T-cell (primary cell): ENCODE measurements at regions not wholly inside any gene's neighbourhood (a gene's known extent, or its start where the extent isn't known, plus 50 kb on each side); places are given as distances from the start of the nearest gene placed in this dataset.

Experiments
- ATAC-seq, 4 experiments: fragments of 200-7000 bp in 3 of 4; fragments of 150-1000 bp in 1 of 4; cut with Tn5 transposase; replicated peaks in 1 of 4; 1 replicate in 3 of 4; 2 replicates in 1 of 4; pipeline ENCODE4 v1.10.0; 2021; ENCODE audit warnings: moderate library complexity in 3 of 4, mild to moderate bottlenecking in 2 of 4, moderate number of reproducible peaks in 1 of 4
- CTCF ChIA-PET, 2 donors: fragments of 300-600 bp; sonication (Branson Sonifier 250); formaldehyde crosslinking; loops; one replicate each; lab custom pipeline; 2022; ENCODE audit warnings: antibody characterized with exemption in 2 of 2; lab: Charles Lee
- POLR2A ChIA-PET, 2 donors: fragments of 300-600 bp; sonication (Branson Sonifier 250); formaldehyde crosslinking; loops; one replicate each; lab custom pipeline; 2022; ENCODE audit warnings: antibody characterized with exemption in 2 of 2; lab: Charles Lee
- DNase-seq, 35 experiments: peaks; one replicate each; pipeline versions ENCODE4 v3.0.0 to v3.0.0-alpha.2; 2013 to 2023
- H3K27ac ChIP-seq: one replicate; pipeline ENCODE4 v1.5.1; 2013; ENCODE audit warnings: low read length
- H3K27me3 ChIP-seq, 2 experiments: replicated peaks in 1 of 2; 1 replicate in 1 of 2; 2 replicates in 1 of 2; pipeline versions ENCODE4 v1.6.1 to v1.7.0; 2013; ENCODE audit warnings: low read length in 1 of 2, mixed read lengths in 1 of 2; ENCODE audit not compliant: control insufficient read depth in 2 of 2, insufficient read depth in 2 of 2; ENCODE audit errors: extremely low read depth in 1 of 2
- H3K36me3 ChIP-seq, 2 donors: 1 replicate in 1 of 2; 2 replicates in 1 of 2; pipeline versions ENCODE4 v1.6.1 to v1.7.0; 2013; ENCODE audit warnings: low read length in 1 of 2; ENCODE audit not compliant: control insufficient read depth in 2 of 2, insufficient read depth in 1 of 2; ENCODE audit errors: extremely low read depth in 1 of 2
- H3K4me1 ChIP-seq, 2 experiments: 1 replicate in 1 of 2; 2 replicates in 1 of 2; pipeline versions ENCODE4 v1.6.1 to v1.7.0; 2013; ENCODE audit warnings: low read length in 2 of 2, mixed read lengths in 1 of 2; ENCODE audit not compliant: insufficient read depth in 2 of 2, control insufficient read depth in 1 of 2; ENCODE audit errors: extremely low read depth in 1 of 2
- H3K4me3 ChIP-seq, 2 donors: 1 replicate in 1 of 2; 2 replicates in 1 of 2; pipeline versions ENCODE4 v1.5.1 to v1.7.0; 2013; ENCODE audit warnings: mild to moderate bottlenecking in 2 of 2, low read length in 1 of 2, moderate library complexity in 1 of 2; ENCODE audit not compliant: control insufficient read depth in 1 of 2; ENCODE audit errors: extremely low read depth in 1 of 2
- H3K9me3 ChIP-seq: 2 replicates; pipeline ENCODE4 v1.7.0; 2013
- H3K27ac Mint-ChIP-seq, 2 donors: one replicate each; pipeline ENCODE4 v1.8.0; 2020 to 2021; ENCODE audit warnings: mild to moderate bottlenecking in 2 of 2, mixed read lengths in 2 of 2
- H3K27me3 Mint-ChIP-seq, 2 donors: one replicate each; pipeline ENCODE4 v1.8.0; 2021 to 2022; ENCODE audit warnings: mixed read lengths in 2 of 2
- H3K36me3 Mint-ChIP-seq: one replicate; pipeline ENCODE4 v1.8.0; 2021; ENCODE audit warnings: mixed read lengths
- H3K4me1 Mint-ChIP-seq, 3 donors: one replicate each; pipeline ENCODE4 v1.8.0; 2020 to 2022; ENCODE audit warnings: mixed read lengths in 3 of 3, mild to moderate bottlenecking in 1 of 3
- H3K4me3 Mint-ChIP-seq, 3 donors: one replicate each; pipeline ENCODE4 v1.8.0; 2020 to 2022; ENCODE audit warnings: mild to moderate bottlenecking in 3 of 3, mixed read lengths in 3 of 3, moderate library complexity in 3 of 3
- H3K9me3 Mint-ChIP-seq, 3 donors: one replicate each; pipeline ENCODE4 v1.8.0; 2020 to 2022; ENCODE audit warnings: mixed read lengths in 3 of 3
- WGBS: methylation state at CpG from one replicate; pipeline ENCODE4 v1.1.5; 2013; ENCODE audit warnings: missing lambda C conversion rate; ENCODE audit not compliant: insufficient coverage; 5-methylcytosine and 5-hydroxymethylcytosine counted together

GRCh38 chr16:85288869-85289660 lies 176.8 kb upstream of the CIBAR2 start:
- peaks cover 0 to under 1% of the 10 kb centered on the region in 2 donors for H3K27me3 Mint-ChIP-seq
- no peak overlapping the region for H3K27ac Mint-ChIP-seq
- Histone ChIP-seq H3K36me3 (no peaks in the 10 kb centered on the region), H3K9me3 (no peaks in the 10 kb centered on the region), H3K27ac (no peak overlapping the region), H3K4me1 (no peaks in the 10 kb centered on the region), H3K4me3 (no peak overlapping the region), H3K27me3 (peaks cover 0 to 9% of the 10 kb centered on the region in 2 experiments)
- ChIA-PET POLR2A (no interaction called here), CTCF (no interaction called here)
- DNase-seq (no peak), ATAC-seq (no peak)
- no peaks in the 10 kb centered on the region for H3K36me3 Mint-ChIP-seq
- no peaks in the 10 kb centered on the region for H3K9me3 Mint-ChIP-seq
- H3K4me3 Mint-ChIP-seq: no peak overlapping the region
- WGBS: 74% methylated on average over 11 of the region's 11 CpGs
- H3K4me1 Mint-ChIP-seq: no peaks in the 10 kb centered on the region

- ATAC-seq (no peak), DNase-seq (no peak)
- Histone ChIP-seq H3K36me3 (no peaks in the 10 kb centered on the region), H3K27me3 (peaks cover 0 to 9% of the 10 kb centered on the region in 2 experiments), H3K4me1 (no peaks in the 10 kb centered on the region), H3K4me3 (no peak overlapping the region), H3K9me3 (no peaks in the 10 kb centered on the region), H3K27ac (no peak overlapping the region)
- no peaks in the 10 kb centered on the region for H3K4me1 Mint-ChIP-seq
- WGBS: 78% methylated on average over 15 of the region's 21 CpGs
- H3K4me3 Mint-ChIP-seq: no peak overlapping the region
- CTCF ChIA-PET: no interaction called here
- POLR2A ChIA-PET: no interaction called here
- no peaks in the 10 kb centered on the region for H3K36me3 Mint-ChIP-seq
- H3K9me3 Mint-ChIP-seq: no peaks in the 10 kb centered on the region
- H3K27ac Mint-ChIP-seq: no peak overlapping the region
- no peaks in the 10 kb centered on the region for H3K27me3 Mint-ChIP-seq
Observed at GRCh38 chr16:85289760-85290625, 177.7 kb upstream of the CIBAR2 start.

- 83% methylated on average over 11 of the region's 12 CpGs for WGBS
- no peak overlapping the region for H3K27ac ChIP-seq
- no peak for DNase-seq
- Mint-ChIP-seq H3K27me3 (no peaks in the 10 kb centered on the region), H3K27ac (no peak overlapping the region), H3K9me3 (no peaks in the 10 kb centered on the region), H3K4me3 (no peak overlapping the region), H3K4me1 (no peaks in the 10 kb centered on the region), H3K36me3 (no peaks in the 10 kb centered on the region)
- H3K27me3 ChIP-seq: peaks cover 0 to 12% of the 10 kb centered on the region in 2 experiments
- H3K4me3 ChIP-seq: no peak overlapping the region
- ChIA-PET CTCF (interaction anchor here in 1 of 2 donors (0.6 kb wide), 1 partner anchor 168 kb away, joined by 5 read pairs; no protein-coding TSS in a partner anchor), POLR2A (no interaction called here)
- H3K9me3 ChIP-seq: no peaks in the 10 kb centered on the region
- H3K4me1 ChIP-seq: no peaks in the 10 kb centered on the region
- no peaks in the 10 kb centered on the region for H3K36me3 ChIP-seq
- ATAC-seq: no peak
Observed at GRCh38 chr16:85290626-85291301, 178.5 kb upstream of the CIBAR2 start.

- 79% methylated on average over 12 of the region's 26 CpGs for WGBS
- H3K4me3 ChIP-seq: no peak overlapping the region
- ChIA-PET CTCF (interaction anchor here in 1 of 2 donors (0.6 kb wide), 1 partner anchor 169 kb away, joined by 5 read pairs; no protein-coding TSS in a partner anchor), POLR2A (no interaction called here)
- no peak for ATAC-seq
- H3K27me3 Mint-ChIP-seq: peaks cover 0 to 1% of the 10 kb centered on the region in 2 donors
- H3K4me1 ChIP-seq: no peaks in the 10 kb centered on the region
- no peaks in the 10 kb centered on the region for H3K9me3 Mint-ChIP-seq
- H3K27ac Mint-ChIP-seq: no peak overlapping the region
- no peak overlapping the region for H3K4me3 Mint-ChIP-seq
- DNase-seq: no peak
- no peak overlapping the region for H3K27ac ChIP-seq
- no peaks in the 10 kb centered on the region for H3K36me3 Mint-ChIP-seq
- no peaks in the 10 kb centered on the region for H3K4me1 Mint-ChIP-seq
- H3K36me3 ChIP-seq: no peaks in the 10 kb centered on the region
- peaks cover 0 to 17% of the 10 kb centered on the region in 2 experiments for H3K27me3 ChIP-seq
- no peaks in the 10 kb centered on the region for H3K9me3 ChIP-seq
Observed at GRCh38 chr16:85291302-85292148, 179.3 kb upstream of the CIBAR2 start.

GRCh38 chr16:85293458-85293857 lies 181.2 kb upstream of the CIBAR2 start:
- Histone ChIP-seq H3K27ac (no peak overlapping the region), H3K4me3 (no peak overlapping the region), H3K4me1 (peaks cover 0 to 2% of the 10 kb centered on the region in 2 experiments), H3K27me3 (peaks cover 0 to 20% of the 10 kb centered on the region in 2 experiments), H3K36me3 (no peaks in the 10 kb centered on the region), H3K9me3 (no peaks in the 10 kb centered on the region)
- ChIA-PET POLR2A (no interaction called here), CTCF (no interaction called here)
- Mint-ChIP-seq H3K27me3 (peaks cover 0 to 4% of the 10 kb centered on the region in 2 donors), H3K4me1 (peaks cover 0 to 2% (median 0%) of the 10 kb centered on the region in 3 donors), H3K9me3 (no peaks in the 10 kb centered on the region), H3K27ac (no peak overlapping the region), H3K36me3 (no peaks in the 10 kb centered on the region), H3K4me3 (no peak overlapping the region)
- no peak for ATAC-seq
- DNase-seq: no peak
- 92% methylated on average over 9 of the region's 13 CpGs for WGBS
